Spleen (tissue), 11 donors: ENCODE measurements at regions not wholly inside any gene's neighbourhood (a gene's known extent, or its start where the extent isn't known, plus 50 kb on each side); places are given as distances from the start of the nearest gene placed in this dataset.
A peak's percentile ranks its signal among the peaks of the same experiment; 100 is the strongest.

Experiments
- DNase-seq: peaks from one replicate; pipeline ENCODE4 v3.0.0-alpha.2; 2020
- H3K27ac ChIP-seq, 8 donors: fragments of 200-600 bp; sonication (generic) in 7 of 8; 1 replicate in 4 of 8; 2 replicates in 4 of 8; pipeline versions ENCODE4 v1.5.0 to v1.8.0; 2016 to 2021; ENCODE audit warnings: inconsistent platforms in 4 of 8, mild to moderate bottlenecking in 4 of 8, moderate library complexity in 1 of 8
- H3K27me3 ChIP-seq, 7 donors: fragments of 200-600 bp; sonication (generic) in 6 of 7; replicated peaks in 1 of 7; 1 replicate in 4 of 7; 2 replicates in 3 of 7; pipeline versions ENCODE4 v1.5.0 to v1.8.0; 2016 to 2021; ENCODE audit warnings: inconsistent platforms in 3 of 7, mild to moderate bottlenecking in 1 of 7
- H3K36me3 ChIP-seq, 6 donors: fragments of 200-600 bp; sonication (generic) in 5 of 6; 1 replicate in 4 of 6; 2 replicates in 2 of 6; pipeline versions ENCODE4 v1.5.0 to v1.8.0; 2016 to 2021; ENCODE audit warnings: inconsistent platforms in 2 of 6
- H3K4me1 ChIP-seq, 6 donors: fragments of 200-600 bp; sonication (generic) in 5 of 6; 1 replicate in 3 of 6; 2 replicates in 3 of 6; pipeline versions ENCODE4 v1.5.0 to v1.8.0; 2016 to 2021; ENCODE audit warnings: inconsistent platforms in 3 of 6
- H3K4me3 ChIP-seq, 8 donors: fragments of 200-600 bp; sonication (generic) in 7 of 8; 1 replicate in 4 of 8; 2 replicates in 4 of 8; pipeline versions ENCODE4 v1.5.0 to v1.8.0; 2016 to 2021; ENCODE audit warnings: inconsistent platforms in 4 of 8, mild to moderate bottlenecking in 4 of 8, moderate library complexity in 2 of 8
- H3K9me3 ChIP-seq, 8 donors: fragments of 200-600 bp; sonication (generic) in 7 of 8; 1 replicate in 4 of 8; 2 replicates in 4 of 8; pipeline versions ENCODE4 v1.5.0 to v1.8.0; 2016 to 2021; ENCODE audit warnings: inconsistent platforms in 4 of 8
- CTCF ChIP-seq, 11 experiments: fragments of 200-600 bp in 7 of 11; fragments of 450-650 bp in 4 of 11; sonication (generic) in 4 of 11; IDR thresholded peaks in 8 of 11; conservative IDR thresholded peaks in 3 of 11; 1 replicate in 7 of 11; 2 replicates in 4 of 11; pipeline versions ENCODE4 v1.4.0 to v1.8.0; 2016 to 2021; ENCODE audit warnings: antibody characterized with exemption in 11 of 11, inconsistent platforms in 4 of 11, mild to moderate bottlenecking in 1 of 11
- POLR2A ChIP-seq, 3 donors: fragments of 450-650 bp; IDR thresholded peaks; one replicate each; pipeline ENCODE4 v1.5.1; 2017; ENCODE audit warnings: antibody characterized with exemption in 3 of 3, mild to moderate bottlenecking in 1 of 3
- POLR2AphosphoS5 ChIP-seq, 3 donors: sonication (generic); formaldehyde crosslinking; IDR thresholded peaks; one replicate each; pipeline ENCODE4 v1.5.1; 2017; ENCODE audit warnings: antibody characterized with exemption in 3 of 3
- WGBS, 5 donors: extraction: QIAGEN DNeasy Blood & Tissue Kit in 3 of 5; methylation state at CpG; one replicate each; pipeline versions ENCODE4 v1.1.5 to v1.1.7; 2013 to 2018; 5-methylcytosine and 5-hydroxymethylcytosine counted together
- intact Hi-C: fragments of 100-400 bp; cut with DNase I; formaldehyde crosslinking; loops from one replicate; pipeline ENCODE4 v1.15.0; 2023; ENCODE audit warnings: low total_unique reads
- donor health status: healthy with polysubstance abuse.
- donor health status: DM: no; HTN: no; CAD: no; lungs with moderate emphysema.
- donor health status: DM: no; HTN: no; CAD: no.
- donor health status: Bipolar disorder and iron deficiency.
- donor health status: healthy.
- donor health status: DM: no; HTN: no; CAD: no.
- donor health status: DM: yes; HTN: yes; CAD: no.

- 86 to 98% (median 93%) methylated on average over 2 of the region's 2 CpGs for WGBS, 5 donors
- no peak for TF ChIP-seq POLR2AphosphoS5 (IDR thresholded peaks at IDR 0.05)
- no peak overlapping the region for H3K4me3 ChIP-seq
- peaks cover 0 to 3% (median 0%) of the 10 kb centered on the region in 7 donors for H3K27me3 ChIP-seq
- H3K4me1 ChIP-seq: no peaks in the 10 kb centered on the region
- intact Hi-C loops: no loop called here
- DNase-seq: no peak
- no peaks in the 10 kb centered on the region for H3K9me3 ChIP-seq
- H3K36me3 ChIP-seq: no peaks in the 10 kb centered on the region
- peak overlapping the region in 2 of 8 donors; percentile 41 to 64 for H3K27ac ChIP-seq
Observed at GRCh38 chr3:150328654-150329040, 79.5 kb upstream of the TSC22D2 start.

GRCh38 chr3:150327678-150328653 is 80.1 kb upstream of the TSC22D2 start:
- H3K9me3 ChIP-seq: no peaks in the 10 kb centered on the region
- DNase-seq: no peak
- no peaks in the 10 kb centered on the region for H3K4me1 ChIP-seq
- H3K36me3 ChIP-seq: no peaks in the 10 kb centered on the region
- TF ChIP-seq POLR2AphosphoS5 (IDR thresholded peaks at IDR 0.05) (peak in 1 of 3 donors; percentile 25), CTCF (IDR thresholded peaks at IDR 0.05 in 8 of 11, conservative IDR thresholded peaks at IDR 0.05 in 3 of 11) (no peak)
- H3K27me3 ChIP-seq: peaks cover 0 to 3% (median 0%) of the 10 kb centered on the region in 7 donors
- intact Hi-C loops: no loop called here
- WGBS, 5 donors: 68 to 79% (median 72%) methylated on average over 13 of the region's 13 CpGs
- no peak overlapping the region for H3K4me3 ChIP-seq
- peak overlapping the region in 5 of 8 donors; percentile 2 to 64 (median 38) for H3K27ac ChIP-seq

GRCh38 chr3:150324788-150325187 is 83.3 kb upstream of the TSC22D2 start:
- peaks cover 0 to 3% (median 0%) of the 10 kb centered on the region in 7 donors for H3K27me3 ChIP-seq
- no peaks in the 10 kb centered on the region for H3K36me3 ChIP-seq
- H3K4me1 ChIP-seq: no peaks in the 10 kb centered on the region
- no peak overlapping the region for H3K4me3 ChIP-seq
- H3K9me3 ChIP-seq: no peaks in the 10 kb centered on the region
- TF ChIP-seq POLR2AphosphoS5 (IDR thresholded peaks at IDR 0.05) (no peak), CTCF (IDR thresholded peaks at IDR 0.05 in 8 of 11, conservative IDR thresholded peaks at IDR 0.05 in 3 of 11) (no peak), POLR2A (IDR thresholded peaks at IDR 0.05) (no peak)
- WGBS, 5 donors: 69 to 83% (median 74%) methylated on average over 4 of the region's 4 CpGs
- no peak overlapping the region for H3K27ac ChIP-seq
- intact Hi-C loops: no loop called here
- no peak for DNase-seq

GRCh38 chr3:150324245-150324644 is 83.9 kb upstream of the TSC22D2 start:
- no peak overlapping the region for H3K4me3 ChIP-seq
- peaks cover 0 to 3% (median 0%) of the 10 kb centered on the region in 7 donors for H3K27me3 ChIP-seq
- TF ChIP-seq CTCF (IDR thresholded peaks at IDR 0.05 in 8 of 11, conservative IDR thresholded peaks at IDR 0.05 in 3 of 11) (no peak), POLR2AphosphoS5 (IDR thresholded peaks at IDR 0.05) (no peak), POLR2A (IDR thresholded peaks at IDR 0.05) (no peak)
- no peaks in the 10 kb centered on the region for H3K36me3 ChIP-seq
- no peaks in the 10 kb centered on the region for H3K4me1 ChIP-seq
- no peaks in the 10 kb centered on the region for H3K9me3 ChIP-seq
- no peak overlapping the region for H3K27ac ChIP-seq
- intact Hi-C loops: no loop called here
- DNase-seq: no peak
- 87 to 94% (median 89%) methylated on average over 3 of the region's 3 CpGs for WGBS, 5 donors
